Fibroblast of pulmonary artery (primary cell): ENCODE measurements at regions not wholly inside any gene's neighbourhood (a gene's known extent, or its start where the extent isn't known, plus 50 kb on each side); places are given as distances from the start of the nearest gene placed in this dataset.
A peak's percentile ranks its signal among the peaks of the same experiment; 100 is the strongest.
"Not testable (repeated sequence)": the region's sequence is repeated elsewhere in the genome, so short reads cannot be mapped to it uniquely, and the experiment has no call there.

Experiments
- DNase-seq: peaks from one replicate; pipeline ENCODE4 v3.0.0-alpha.2; 2010; ENCODE audit warnings: low read depth
- H3K4me3 ChIP-seq: replicated peaks from 2 replicates; pipeline ENCODE4 v1.5.1; 2011; ENCODE audit warnings: low read depth, mild to moderate bottlenecking, control low read depth, low read length, moderate library complexity

GRCh38 chr16:29355339-29356059 is 51.0 kb downstream of the NPIPB11 start:
- not testable (repeated sequence) for H3K4me3 ChIP-seq, DNase-seq

- not testable (repeated sequence) for H3K4me3 ChIP-seq
- peak; percentile 3 for DNase-seq
Observed at GRCh38 chr16:29354449-29354848, 52.1 kb downstream of the NPIPB11 start.

GRCh38 chr16:29352617-29352999 is 53.9 kb downstream of the NPIPB11 start:
- DNase-seq, H3K4me3 ChIP-seq: not testable (repeated sequence)

DNA sequence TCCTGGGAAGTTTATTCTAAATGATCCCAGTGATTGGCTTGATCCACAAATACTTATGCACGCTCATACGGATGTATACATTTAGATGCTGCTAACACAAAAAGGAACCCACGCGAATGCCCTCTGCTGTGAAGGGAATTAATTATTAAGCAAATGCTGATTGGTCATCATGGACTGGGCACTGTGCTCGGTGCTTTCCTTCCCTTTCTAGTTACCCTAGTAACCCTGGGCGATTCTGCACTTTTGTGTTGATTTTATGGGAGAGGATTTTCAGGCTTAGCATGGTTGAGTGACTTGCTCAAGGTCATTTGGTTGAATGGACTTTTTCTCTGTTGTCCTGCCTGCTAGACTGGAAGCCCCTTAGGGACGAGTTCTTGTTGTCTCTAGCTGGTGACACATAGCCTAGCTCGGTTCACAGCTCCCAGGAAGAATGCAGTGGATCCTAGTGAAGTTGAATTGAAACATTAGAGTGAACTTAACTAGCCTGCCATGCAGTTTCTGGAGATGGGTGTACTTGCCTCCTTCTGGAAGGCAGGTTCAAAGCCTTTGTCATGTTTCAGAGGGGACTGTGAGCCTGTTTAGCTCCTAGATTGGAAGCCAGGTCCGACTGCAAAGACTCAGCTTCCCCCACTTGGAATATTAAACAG is 54.4 kb downstream of the NPIPB11 start:
- not testable (repeated sequence) for H3K4me3 ChIP-seq, DNase-seq

DNA sequence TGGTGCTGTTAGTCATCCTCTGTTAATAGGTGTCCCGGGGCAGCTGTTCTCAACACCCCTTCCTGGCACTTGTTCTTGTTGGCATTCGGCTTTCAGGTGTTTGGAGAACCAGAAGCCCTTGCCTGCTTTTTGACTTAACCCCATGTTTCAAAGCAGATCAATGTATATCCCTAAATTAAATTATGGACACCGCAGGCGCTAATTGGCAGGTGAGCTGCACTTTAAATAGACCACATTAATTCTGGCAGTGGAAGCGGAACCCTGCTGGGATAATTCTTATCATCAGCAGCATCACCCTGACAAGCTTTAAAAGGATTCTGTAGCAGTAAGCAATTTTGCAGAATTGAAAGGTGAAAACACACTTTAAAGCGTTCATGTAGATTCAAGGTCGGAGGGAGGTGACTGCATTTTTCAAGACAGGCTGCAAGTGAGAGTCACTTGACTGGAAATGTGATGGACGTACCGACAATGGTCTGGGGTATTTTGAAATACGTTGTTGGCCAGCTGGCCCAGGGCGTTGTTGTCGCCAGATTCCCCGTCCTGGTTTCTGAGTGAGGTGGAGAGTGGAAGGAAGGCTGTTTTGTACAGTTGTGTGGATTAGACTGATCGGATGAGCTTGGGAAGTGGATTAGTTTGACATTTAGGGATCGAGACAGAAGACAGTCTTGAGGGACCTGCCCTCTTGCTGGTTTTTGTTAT is 55.1 kb downstream of the NPIPB11 start:
- not testable (repeated sequence) for H3K4me3 ChIP-seq, DNase-seq

DNA sequence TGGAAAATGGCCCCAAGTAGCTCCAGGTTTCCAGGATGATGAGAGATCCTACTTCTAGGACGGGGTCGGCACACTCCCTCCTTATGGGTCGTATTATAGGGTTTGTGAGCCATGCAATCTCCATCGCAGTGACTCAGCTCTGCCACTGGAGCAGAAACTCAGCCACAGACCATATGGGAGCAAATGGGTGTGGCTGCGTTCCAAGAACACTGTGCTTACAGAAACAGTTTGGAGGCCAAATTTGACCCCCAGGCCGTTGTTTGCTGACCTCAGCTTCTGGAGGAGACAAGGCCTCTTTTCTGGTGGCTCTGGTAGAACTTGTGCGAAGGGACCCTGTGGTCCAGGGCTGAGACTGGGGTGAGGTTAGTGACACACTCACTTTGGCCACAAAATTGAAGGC is 56.5 kb downstream of the NPIPB11 start:
- not testable (repeated sequence) for H3K4me3 ChIP-seq
- DNase-seq: peak; percentile 82

DNA sequence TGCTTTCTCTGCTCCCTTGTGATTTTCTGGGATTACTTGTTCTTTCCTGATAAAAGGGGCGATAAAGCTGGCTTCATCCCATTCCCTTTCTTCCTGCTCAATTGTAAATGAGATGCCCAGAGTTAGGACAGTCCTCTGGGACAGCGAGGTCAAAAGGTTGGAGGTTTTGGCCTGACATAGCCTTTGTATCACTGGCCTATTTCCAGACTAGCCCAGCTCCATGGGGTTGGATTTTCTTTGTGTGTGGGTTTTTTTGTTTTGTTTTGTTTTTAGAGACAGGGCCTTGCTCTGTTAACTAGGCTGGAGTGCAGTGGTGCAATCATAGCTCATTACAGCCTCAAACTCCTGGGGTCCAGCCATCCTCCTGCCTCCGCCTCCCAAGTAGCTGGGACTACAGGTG is 57.8 kb downstream of the NPIPB11 start:
- not testable (repeated sequence) for H3K4me3 ChIP-seq, DNase-seq

DNA sequence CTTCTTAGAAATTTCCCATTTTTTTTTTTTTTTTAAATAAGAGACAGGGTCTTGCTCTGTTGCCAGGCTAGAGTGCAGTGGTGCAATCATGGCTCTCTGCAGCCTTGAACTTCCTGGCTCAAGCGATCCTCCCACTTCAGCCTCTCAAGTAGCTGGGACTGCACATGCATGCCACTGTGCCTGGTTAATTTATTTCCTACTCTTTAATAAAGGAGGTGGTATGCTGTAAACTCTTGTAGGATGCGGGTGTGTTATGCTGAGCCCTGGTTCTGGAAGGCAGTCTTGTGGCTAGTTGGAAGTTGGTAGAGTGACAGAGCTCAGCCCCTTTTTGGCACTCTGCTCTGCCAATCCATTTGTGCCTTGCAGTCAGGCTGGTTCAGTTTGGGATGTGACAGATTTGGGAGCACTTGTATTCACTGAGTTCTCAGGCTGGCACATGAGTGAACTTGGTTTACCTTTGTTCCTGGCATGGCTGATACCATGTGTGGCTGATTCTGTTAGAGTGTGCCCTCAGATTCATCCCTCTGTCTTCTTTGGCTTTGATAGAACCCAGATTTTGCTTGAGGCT is 58.3 kb downstream of the NPIPB11 start:
- not testable (repeated sequence) for H3K4me3 ChIP-seq, DNase-seq

- H3K4me3 ChIP-seq, DNase-seq: not testable (repeated sequence)
Observed at GRCh38 chr16:29346796-29347580, 59.5 kb downstream of the NPIPB11 start.

DNA sequence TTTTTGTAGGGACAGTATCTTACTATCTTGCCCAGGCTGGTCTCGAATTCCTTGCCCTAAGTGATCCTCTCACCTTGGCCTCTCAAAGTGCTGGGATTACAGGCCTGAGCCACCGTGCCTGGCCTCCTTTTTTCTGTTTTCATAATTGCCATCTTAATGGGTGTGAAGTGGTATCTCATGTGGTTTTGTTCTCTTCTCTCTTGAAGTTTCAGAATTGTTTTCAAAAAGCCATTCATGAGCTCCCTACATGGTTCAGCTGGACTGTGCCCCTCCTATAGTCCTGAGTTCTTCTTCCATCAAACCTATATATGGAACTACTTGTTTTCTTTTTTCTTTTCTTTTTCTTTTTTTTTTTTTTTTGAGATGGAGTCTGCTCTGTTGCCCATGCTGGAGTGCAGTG is 60.3 kb downstream of the NPIPB11 start:
- H3K4me3 ChIP-seq, DNase-seq: not testable (repeated sequence)

DNA sequence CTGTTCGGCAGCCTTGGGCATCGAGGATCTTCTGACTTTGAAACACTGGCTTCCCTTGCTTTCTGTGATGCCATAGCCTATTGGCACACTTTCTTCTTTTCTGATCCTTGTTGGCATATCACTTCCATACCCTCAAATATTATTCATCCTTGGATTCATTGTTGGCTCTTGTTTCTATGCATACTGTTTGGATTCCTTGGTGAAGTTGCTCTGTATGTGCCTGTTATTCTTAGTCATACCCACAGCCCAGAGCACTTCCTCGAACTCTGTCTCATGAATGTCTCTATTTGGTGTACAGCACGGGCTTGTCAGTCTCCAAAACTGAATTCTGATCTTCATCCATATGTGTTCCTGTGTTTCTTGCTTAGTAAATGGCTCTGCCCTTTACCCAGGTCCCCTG is 63.6 kb downstream of the NPIPB11 start:
- not testable (repeated sequence) for DNase-seq, H3K4me3 ChIP-seq

DNA sequence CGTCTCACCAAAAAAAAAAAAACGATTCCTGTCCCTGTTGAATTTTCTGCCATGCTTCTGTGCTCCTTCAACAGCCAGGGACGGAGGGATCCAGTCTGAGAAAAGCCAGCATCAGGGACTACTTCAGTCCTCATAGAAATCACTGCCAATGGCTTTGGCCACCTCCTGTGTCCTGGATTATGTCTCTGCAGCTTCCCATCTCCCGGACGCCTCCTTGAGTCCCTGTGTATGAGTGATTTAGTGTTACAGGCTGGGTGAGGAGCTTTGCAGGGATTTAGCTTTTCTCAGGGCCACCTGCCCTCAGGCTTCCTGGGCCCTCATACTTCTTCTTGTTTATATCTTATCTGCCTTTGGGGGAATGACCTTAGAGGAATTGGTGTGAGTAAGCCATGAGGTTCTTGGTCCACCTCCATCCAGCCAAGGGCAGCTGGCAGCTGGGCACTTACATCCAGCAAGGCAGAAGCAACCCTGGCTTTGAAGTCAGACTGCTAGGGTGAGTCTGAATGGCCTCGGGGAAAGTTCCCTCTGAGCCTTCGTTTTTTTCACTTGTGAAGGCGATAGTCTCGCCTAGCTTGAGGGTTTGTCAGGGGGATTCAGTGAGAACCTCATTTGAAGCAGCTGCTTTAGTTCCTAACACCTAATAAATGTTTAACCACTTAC is 65.6 kb downstream of the NPIPB11 start:
- H3K4me3 ChIP-seq, DNase-seq: not testable (repeated sequence)

DNA sequence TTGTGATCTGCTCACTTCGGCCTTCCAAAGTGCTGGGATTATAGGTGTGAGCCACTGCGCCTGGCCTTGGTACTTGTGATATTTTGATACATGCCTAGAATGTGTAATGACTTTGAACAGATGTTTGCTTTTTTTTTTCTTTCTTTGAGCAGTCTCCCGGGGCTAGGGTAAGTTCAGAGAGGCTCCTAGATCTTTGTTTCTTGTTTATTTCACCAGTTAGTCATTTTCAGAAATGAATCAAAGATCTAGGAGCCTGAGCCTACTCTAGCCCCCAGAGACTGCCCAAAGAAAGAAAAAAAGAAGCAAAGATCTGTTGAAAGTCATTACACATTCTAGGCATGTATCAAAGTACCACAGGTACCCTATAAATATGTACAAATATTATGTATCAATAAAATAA is 66.3 kb downstream of the NPIPB11 start:
- not testable (repeated sequence) for DNase-seq, H3K4me3 ChIP-seq

- not testable (repeated sequence) for DNase-seq, H3K4me3 ChIP-seq
Observed at GRCh38 chr16:29338821-29339700, 67.5 kb downstream of the NPIPB11 start.

GRCh38 chr16:29337385-29337901 is 69.1 kb downstream of the NPIPB11 start:
- not testable (repeated sequence) for H3K4me3 ChIP-seq, DNase-seq

DNA sequence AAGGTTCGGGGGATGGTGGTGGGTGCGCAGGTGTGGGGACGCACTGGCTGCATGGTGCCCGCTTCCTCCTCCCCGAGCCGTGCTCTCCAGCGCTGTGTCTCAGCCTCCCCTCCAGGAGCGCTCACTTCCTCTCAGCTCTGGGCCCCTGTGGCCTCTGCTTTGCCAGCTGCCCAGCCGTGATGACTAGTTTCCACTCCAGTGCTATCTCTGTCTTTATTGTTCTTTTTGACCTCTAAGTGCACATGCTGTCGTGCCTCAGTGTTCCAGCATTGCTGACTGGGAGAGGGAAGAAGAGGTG is 71.0 kb downstream of the NPIPB11 start:
- not testable (repeated sequence) for DNase-seq, H3K4me3 ChIP-seq

GRCh38 chr16:29334776-29335548 is 71.5 kb downstream of the NPIPB11 start:
- DNase-seq, H3K4me3 ChIP-seq: not testable (repeated sequence)
